ENCODE measurements at regions not wholly inside any gene's neighbourhood (a gene's known extent, or its start where the extent isn't known, plus 50 kb on each side); places are given as distances from the start of the nearest gene placed in this dataset.

- no peak for TF ChIP-seq CTCF (IDR thresholded peaks at IDR 0.05)
- TF ChIP-seq ZFX (IDR thresholded peaks at IDR 0.05; ENCODE audit: borderline replicate concordance) = no peak
Measured at GRCh38 chr5:89556215-89556913, 673.4 kb upstream of the MEF2C start.
